Right cardiac atrium (tissue), 5 donors: ENCODE measurements at regions not wholly inside any gene's neighbourhood (a gene's known extent, or its start where the extent isn't known, plus 50 kb on each side); places are given as distances from the start of the nearest gene placed in this dataset.

ENCODE experiments used
- ATAC-seq, 2 donors: fragments of 200-7000 bp; cut with Tn5 transposase; one replicate each; pipeline versions ENCODE4 v1.8.0 to v1.9.1; 2020; ENCODE audit warnings: moderate library complexity in 2 of 2, mild to moderate bottlenecking in 1 of 2
- DNase-seq, 3 donors: peaks; one replicate each; pipeline ENCODE4 v3.0.0-alpha.2; 2020
- H3K27ac ChIP-seq: one replicate; pipeline ENCODE4 v1.5.1; 2013; ENCODE audit warnings: mild to moderate bottlenecking, low read length, control low read depth, moderate library complexity
- H3K27me3 ChIP-seq: one replicate; pipeline ENCODE4 v1.6.1; 2013; ENCODE audit not compliant: control insufficient read depth, insufficient read depth
- H3K4me1 ChIP-seq: one replicate; pipeline ENCODE4 v1.6.1; 2013; ENCODE audit warnings: low read length; ENCODE audit not compliant: control insufficient read depth, insufficient read depth
- H3K4me3 ChIP-seq: one replicate; pipeline ENCODE4 v1.5.1; 2013; ENCODE audit warnings: low read length, control low read depth
- H3K9me3 ChIP-seq: one replicate; pipeline ENCODE4 v1.6.1; 2013; ENCODE audit warnings: low read length; ENCODE audit not compliant: control insufficient read depth
- WGBS: extraction: QIAGEN DNeasy Blood & Tissue Kit; methylation state at CpG from one replicate; pipeline ENCODE4 v1.1.7; 2013; 5-methylcytosine and 5-hydroxymethylcytosine counted together
- intact Hi-C, 4 donors: fragments of 100-400 bp; cut with DNase I; formaldehyde crosslinking; loops; one replicate each; pipeline versions ENCODE4 v1.11.0 to v1.14.0; 2022 to 2023
- donor health status: healthy with polysubstance abuse.
- donor health status: DM: no; HTN: yes; CAD: no.
- donor health status: DM: no; HTN: no; CAD: no.
- donor health status: DM: no; HTN: yes; CAD: no; lungs with severe emphysema.
- donor health status: DM: yes; HTN: yes; CAD: no.

GRCh38 chr14:62097072-62097471, 334.9 kb downstream of the SNAPC1 start:
- H3K9me3 ChIP-seq, result no peaks in the 10 kb centered on the region
- no peak for DNase-seq
- no peak for ATAC-seq
- H3K27me3 ChIP-seq, result no peaks in the 10 kb centered on the region
- no peak overlapping the region for H3K27ac ChIP-seq
- H3K4me3 ChIP-seq, result no peak overlapping the region
- 65% methylated on average over 2 of the region's 2 CpGs for WGBS
- no peaks in the 10 kb centered on the region for H3K4me1 ChIP-seq
- intact Hi-C loops, result no loop called here

- Histone ChIP-seq H3K27ac (no peak overlapping the region), H3K27me3 (no peaks in the 10 kb centered on the region), H3K9me3 (no peaks in the 10 kb centered on the region), H3K4me3 (no peak overlapping the region), H3K4me1 (no peaks in the 10 kb centered on the region)
- WGBS, result 90% methylated on average over 2 of the region's 2 CpGs
- no peak for ATAC-seq
- DNase-seq, result no peak
- intact Hi-C loops, result no loop called here
Observed at GRCh38 chr14:62097824-62098223, 335.6 kb downstream of the SNAPC1 start.

GRCh38 chr14:62098357-62098756, 336.1 kb downstream of the SNAPC1 start:
- no peak overlapping the region for H3K27ac ChIP-seq
- no peak for DNase-seq
- H3K4me1 ChIP-seq, result no peaks in the 10 kb centered on the region
- no peak for ATAC-seq
- H3K27me3 ChIP-seq, result no peaks in the 10 kb centered on the region
- H3K4me3 ChIP-seq, result no peak overlapping the region
- 75% methylated on average over 3 of the region's 3 CpGs for WGBS
- intact Hi-C loops, result no loop called here
- no peaks in the 10 kb centered on the region for H3K9me3 ChIP-seq

- no peaks in the 10 kb centered on the region for H3K27me3 ChIP-seq
- no peak overlapping the region for H3K27ac ChIP-seq
- H3K4me1 ChIP-seq, result no peaks in the 10 kb centered on the region
- 36% methylated on average over 1 of the region's 1 CpG for WGBS
- DNase-seq (no peak), ATAC-seq (no peak)
- no peak overlapping the region for H3K4me3 ChIP-seq
- no peaks in the 10 kb centered on the region for H3K9me3 ChIP-seq
- intact Hi-C loops, result no loop called here
Observed at GRCh38 chr14:62099091-62099490, 336.9 kb downstream of the SNAPC1 start.

- Histone ChIP-seq H3K9me3 (no peaks in the 10 kb centered on the region), H3K4me3 (no peak overlapping the region), H3K27me3 (no peaks in the 10 kb centered on the region), H3K27ac (no peak overlapping the region), H3K4me1 (no peaks in the 10 kb centered on the region)
- WGBS, result 77% methylated on average over 1 of the region's 1 CpG
- ATAC-seq, result no peak
- DNase-seq, result no peak
- intact Hi-C loops, result no loop called here
Observed at GRCh38 chr14:62101189-62101588, 339.0 kb downstream of the SNAPC1 start.

GRCh38 chr14:62101673-62102348, 339.6 kb downstream of the SNAPC1 start:
- Histone ChIP-seq H3K4me1 (no peaks in the 10 kb centered on the region), H3K9me3 (no peaks in the 10 kb centered on the region), H3K27me3 (no peaks in the 10 kb centered on the region), H3K4me3 (no peak overlapping the region), H3K27ac (no peak overlapping the region)
- no peak for ATAC-seq
- DNase-seq, result no peak
- 51% methylated on average over 3 of the region's 3 CpGs for WGBS
- intact Hi-C loops, result no loop called here

- ATAC-seq, result no peak
- no peaks in the 10 kb centered on the region for H3K4me1 ChIP-seq
- no peak overlapping the region for H3K4me3 ChIP-seq
- no peak for DNase-seq
- intact Hi-C loops, result no loop called here
- H3K27ac ChIP-seq, result no peak overlapping the region
- WGBS, result 86% methylated on average over 3 of the region's 3 CpGs
- no peaks in the 10 kb centered on the region for H3K27me3 ChIP-seq
- no peaks in the 10 kb centered on the region for H3K9me3 ChIP-seq
Observed at GRCh38 chr14:62102349-62102725, 340.1 kb downstream of the SNAPC1 start.

GRCh38 chr14:62103464-62103863, 341.2 kb downstream of the SNAPC1 start:
- H3K9me3 ChIP-seq, result no peaks in the 10 kb centered on the region
- no peaks in the 10 kb centered on the region for H3K4me1 ChIP-seq
- H3K27ac ChIP-seq, result no peak overlapping the region
- WGBS, result 86% methylated on average over 4 of the region's 4 CpGs
- ATAC-seq (no peak), DNase-seq (no peak)
- intact Hi-C loops, result no loop called here
- no peak overlapping the region for H3K4me3 ChIP-seq
- no peaks in the 10 kb centered on the region for H3K27me3 ChIP-seq

- Histone ChIP-seq H3K27ac (no peak overlapping the region), H3K4me1 (no peaks in the 10 kb centered on the region), H3K9me3 (no peaks in the 10 kb centered on the region), H3K27me3 (no peaks in the 10 kb centered on the region), H3K4me3 (no peak overlapping the region)
- ATAC-seq (no peak), DNase-seq (no peak)
- intact Hi-C loops, result no loop called here
Observed at GRCh38 chr14:62110941-62111340, 348.7 kb downstream of the SNAPC1 start.

GRCh38 chr14:62117010-62117750, 355.0 kb downstream of the SNAPC1 start:
- ATAC-seq (peak; percentile 95 to 98), DNase-seq (peak; percentile 68 to 85 (median 83))
- WGBS, result 2% methylated on average over 56 of the region's 56 CpGs
- Histone ChIP-seq H3K4me1 (no peaks in the 10 kb centered on the region), H3K4me3 (peak overlapping the region; percentile 36), H3K9me3 (no peaks in the 10 kb centered on the region), H3K27me3 (no peaks in the 10 kb centered on the region), H3K27ac (no peak overlapping the region)
- intact Hi-C loops, result no loop called here

GRCh38 chr14:62117751-62118105, 355.5 kb downstream of the SNAPC1 start:
- H3K4me1 ChIP-seq, result no peaks in the 10 kb centered on the region
- H3K27me3 ChIP-seq, result no peaks in the 10 kb centered on the region
- H3K4me3 ChIP-seq, result peak overlapping the region; percentile 36
- WGBS, result 4% methylated on average over 10 of the region's 10 CpGs
- intact Hi-C loops, result no loop called here
- peak; percentile 9 to 30 for ATAC-seq
- DNase-seq, result no peak
- H3K9me3 ChIP-seq, result no peaks in the 10 kb centered on the region
- no peak overlapping the region for H3K27ac ChIP-seq
